Inflammatory macrophage treated with lipopolysaccharide for 4 hours (primary cell): ENCODE measurements at regions not wholly inside any gene's neighbourhood (a gene's known extent, or its start where the extent isn't known, plus 50 kb on each side); places are given as distances from the start of the nearest gene placed in this dataset.

Source experiments
- DNase-seq: peaks from one replicate; pipeline ENCODE4 v3.0.0-alpha.2; 2020

- DNase-seq: no peak
Measured at GRCh38 chr1:55420929-55421716, 206.0 kb upstream of the USP24 start.

DNA sequence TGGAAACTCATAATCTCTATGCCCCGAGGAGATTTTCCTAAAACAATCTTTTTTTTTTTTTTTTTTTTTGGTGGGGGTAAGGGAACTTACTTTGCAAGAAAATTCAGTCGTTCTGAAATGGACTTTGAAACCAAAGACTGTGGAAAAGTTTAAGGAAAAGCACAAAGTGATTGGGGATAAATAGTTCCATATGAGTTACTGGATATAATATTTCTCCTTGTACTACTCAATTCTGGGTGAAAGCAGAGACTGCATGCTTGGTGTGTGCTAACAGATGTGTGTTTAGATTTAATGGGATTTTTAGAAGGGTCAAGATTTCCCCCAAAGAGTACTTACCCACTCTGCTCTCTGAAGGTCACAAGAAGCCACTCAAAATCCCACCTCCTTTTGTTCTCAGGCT, 204.9 kb upstream of the USP24 start:
- DNase-seq: no peak

- DNase-seq: no peak
Measured at GRCh38 chr1:55418208-55419000, 203.2 kb upstream of the USP24 start.

GRCh38 chr1:55416164-55416842, 201.1 kb upstream of the USP24 start:
- DNase-seq: no peak

DNA sequence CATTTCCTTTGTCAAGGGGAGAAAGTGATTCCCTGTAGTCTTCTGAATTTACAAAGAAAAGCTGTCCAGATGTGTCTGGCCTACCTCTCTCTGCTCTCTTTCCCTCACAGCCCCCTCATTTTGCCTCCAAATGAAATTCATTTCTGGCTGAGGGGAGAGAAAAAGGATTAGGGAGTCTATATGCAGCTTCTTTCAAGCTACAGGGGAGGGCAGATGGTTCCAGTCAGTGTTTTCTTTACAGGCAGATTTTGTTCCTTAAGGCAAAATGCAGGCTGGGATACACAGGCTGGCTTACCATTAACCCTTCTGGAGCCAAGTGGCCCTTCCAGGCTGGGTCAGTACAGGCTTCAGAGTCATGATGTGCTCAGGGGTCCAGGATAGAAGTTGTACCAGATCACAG, 198.1 kb upstream of the USP24 start:
- DNase-seq: no peak

DNA sequence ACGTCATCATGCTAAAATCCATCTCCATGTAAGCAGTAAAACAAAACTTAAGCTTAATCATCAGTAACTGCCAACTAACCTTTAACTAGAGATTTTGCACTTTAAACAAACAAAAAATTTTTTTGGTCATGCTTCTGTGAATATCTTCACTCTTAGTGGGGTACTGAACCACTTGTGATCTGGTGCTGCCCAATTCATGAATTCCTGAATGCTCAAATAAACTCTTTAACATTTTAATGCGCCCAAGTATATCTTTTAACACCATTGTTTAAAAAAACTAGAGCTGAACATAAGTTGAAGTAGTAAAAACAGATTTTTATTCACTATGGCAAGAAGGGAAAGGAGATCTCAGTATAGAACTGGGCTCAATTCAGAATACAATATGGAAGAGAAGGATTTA, 196.9 kb upstream of the USP24 start:
- no peak for DNase-seq

GRCh38 chr1:55402671-55403464, 187.7 kb upstream of the USP24 start:
- DNase-seq: no peak

GRCh38 chr1:55402142-55402541, 187.0 kb upstream of the USP24 start:
- no peak for DNase-seq

DNA sequence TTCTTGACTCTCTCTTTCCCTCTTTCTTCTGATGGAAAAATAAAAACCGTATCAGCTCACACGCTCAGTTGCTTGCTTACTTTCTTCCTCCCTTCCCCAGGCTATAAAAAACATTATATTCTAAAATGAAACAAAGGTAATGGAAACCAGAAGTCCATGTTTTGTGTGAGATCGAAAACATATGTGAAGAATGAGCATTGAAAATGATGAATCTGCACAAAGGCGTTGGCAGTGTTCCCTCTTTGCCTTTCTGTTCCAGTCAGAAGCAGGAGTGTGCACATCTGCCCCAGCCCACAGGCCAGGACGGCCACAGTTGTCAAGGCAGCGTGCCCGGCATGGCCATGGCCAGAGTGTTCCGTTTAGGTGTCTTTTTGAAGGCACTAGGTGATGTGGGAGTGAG, 185.3 kb upstream of the USP24 start:
- no peak for DNase-seq

DNA sequence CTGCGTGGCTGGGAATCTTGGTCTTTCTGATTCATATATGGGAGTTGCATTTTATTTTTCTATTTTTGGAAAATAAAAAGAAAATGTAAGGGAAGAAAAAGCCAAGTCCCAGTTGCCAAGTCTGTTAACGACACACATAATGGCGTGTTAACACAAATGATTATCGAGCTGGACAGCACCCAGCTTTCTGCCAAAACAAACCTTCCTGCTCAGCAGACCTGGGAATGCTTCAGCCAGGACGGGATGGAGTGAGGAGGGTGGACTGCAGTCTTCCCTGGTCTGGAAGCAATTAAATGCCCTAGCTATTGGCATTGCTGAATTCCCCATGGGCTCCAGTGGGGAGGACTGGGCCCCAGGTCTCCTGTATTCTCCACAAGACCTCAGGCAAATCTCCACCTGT, 184.2 kb upstream of the USP24 start:
- no peak for DNase-seq

DNA sequence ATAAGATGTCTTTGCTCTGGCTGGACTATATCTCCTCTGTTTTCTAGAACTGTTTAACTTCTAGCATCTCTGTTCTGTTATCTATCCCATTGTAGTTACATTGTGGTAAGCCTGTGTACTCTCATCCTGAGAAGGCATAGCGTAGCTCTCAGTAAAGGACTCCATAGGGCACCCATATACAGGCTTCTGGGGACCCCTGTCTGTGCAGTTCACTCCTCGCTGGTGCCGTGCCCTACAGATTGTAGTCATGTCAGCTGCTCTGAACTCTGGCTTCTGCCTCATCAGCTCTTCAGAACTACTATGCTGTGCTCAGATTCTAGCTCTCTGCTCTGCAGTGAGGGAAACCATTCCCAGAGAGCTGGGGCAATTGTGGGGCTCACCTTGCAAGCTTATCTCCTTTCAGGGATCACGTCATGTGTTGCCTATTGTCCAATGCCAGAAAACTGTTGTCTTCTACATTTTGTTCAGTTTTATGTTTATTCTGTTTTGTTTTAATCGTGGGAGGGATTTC, 181.3 kb upstream of the USP24 start:
- no peak for DNase-seq

DNA sequence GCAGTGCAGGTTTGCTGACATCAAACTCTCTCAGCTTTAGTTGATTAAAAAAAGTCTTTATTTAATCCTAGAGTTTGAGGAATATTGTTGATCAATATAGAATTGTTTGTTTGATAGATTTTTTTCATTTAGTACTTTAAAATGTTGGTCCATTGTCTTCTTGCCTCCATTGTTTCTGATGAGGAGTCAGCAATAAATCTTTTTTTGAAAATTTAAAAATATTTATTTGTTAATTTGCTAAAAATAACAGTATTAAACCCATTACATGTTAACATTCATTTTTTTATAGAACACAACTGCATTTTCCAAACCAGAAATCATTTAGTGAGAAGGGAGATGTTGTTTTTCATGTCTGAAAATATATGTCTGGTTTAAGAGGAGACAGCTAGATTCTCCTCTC, 173.8 kb upstream of the USP24 start:
- DNase-seq: no peak

DNA sequence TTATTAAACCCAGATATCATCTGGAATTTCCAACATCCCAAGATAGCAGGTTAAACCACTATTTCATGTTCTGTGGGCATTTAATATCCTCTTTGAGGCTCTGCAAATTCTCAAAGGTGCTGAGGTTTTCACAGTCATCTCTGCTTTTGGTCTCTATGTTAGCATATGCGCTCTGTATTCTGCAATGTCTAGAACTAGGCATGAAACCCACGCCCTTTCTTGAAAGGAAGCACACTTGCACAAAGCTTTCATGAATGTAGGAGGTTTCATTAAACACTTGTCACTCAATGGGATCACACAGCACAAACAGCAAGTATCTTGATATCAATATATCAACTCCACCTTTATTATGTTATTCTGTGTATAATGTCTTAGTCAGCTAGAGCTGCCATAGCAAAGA, 172.0 kb upstream of the USP24 start:
- DNase-seq: no peak

DNA sequence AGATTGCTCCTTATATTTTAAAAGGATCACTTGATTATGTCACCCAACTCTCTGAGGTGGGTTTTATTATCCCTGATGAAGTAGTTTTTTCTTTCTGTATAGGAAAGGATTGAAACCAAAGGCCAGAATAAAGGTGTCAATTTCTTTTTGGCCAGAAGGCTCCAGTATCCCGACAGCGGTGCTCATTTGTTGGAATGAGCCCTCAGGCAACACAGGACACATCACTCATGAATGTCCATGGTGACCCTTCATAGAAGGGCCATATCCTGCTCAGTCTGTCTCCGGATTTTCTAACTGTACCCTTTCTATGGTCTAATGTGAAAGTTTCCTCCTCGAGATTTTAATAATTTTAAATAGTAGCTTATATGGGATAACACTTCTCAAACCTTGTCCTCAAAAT, 171.3 kb upstream of the USP24 start:
- no peak for DNase-seq

DNA sequence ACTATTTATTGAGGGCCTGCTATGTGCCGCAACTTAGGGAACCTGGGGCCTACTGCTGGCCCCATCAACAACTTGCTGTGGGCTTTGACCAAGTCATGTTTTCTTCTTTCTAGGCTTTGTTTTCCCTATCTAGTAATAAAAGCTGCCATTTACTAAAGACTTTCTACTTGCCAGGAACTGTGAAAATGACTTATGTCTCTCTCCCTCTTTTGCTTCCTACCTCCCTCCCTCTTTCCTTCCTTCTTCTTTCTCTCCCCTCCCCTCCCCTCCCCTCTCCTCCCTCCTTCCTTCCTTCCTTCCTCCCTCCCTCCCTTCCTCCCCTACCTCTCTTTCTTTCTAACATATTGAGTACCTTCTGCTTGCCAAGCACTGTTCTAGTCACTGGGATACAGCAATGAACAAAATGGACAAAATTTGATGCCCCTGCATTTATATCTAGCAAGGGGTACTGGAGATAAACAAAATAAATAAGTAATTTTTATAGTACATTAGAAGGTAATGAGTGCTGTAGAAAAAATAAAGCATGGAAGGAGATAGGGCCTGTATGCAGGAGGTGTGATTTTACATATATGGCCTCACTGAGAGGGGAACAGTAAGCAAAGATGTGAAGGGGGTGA, 170.3 kb upstream of the USP24 start:
- DNase-seq: no peak

- DNase-seq: no peak
Measured at GRCh38 chr1:55384637-55385036, 169.5 kb upstream of the USP24 start.

DNA sequence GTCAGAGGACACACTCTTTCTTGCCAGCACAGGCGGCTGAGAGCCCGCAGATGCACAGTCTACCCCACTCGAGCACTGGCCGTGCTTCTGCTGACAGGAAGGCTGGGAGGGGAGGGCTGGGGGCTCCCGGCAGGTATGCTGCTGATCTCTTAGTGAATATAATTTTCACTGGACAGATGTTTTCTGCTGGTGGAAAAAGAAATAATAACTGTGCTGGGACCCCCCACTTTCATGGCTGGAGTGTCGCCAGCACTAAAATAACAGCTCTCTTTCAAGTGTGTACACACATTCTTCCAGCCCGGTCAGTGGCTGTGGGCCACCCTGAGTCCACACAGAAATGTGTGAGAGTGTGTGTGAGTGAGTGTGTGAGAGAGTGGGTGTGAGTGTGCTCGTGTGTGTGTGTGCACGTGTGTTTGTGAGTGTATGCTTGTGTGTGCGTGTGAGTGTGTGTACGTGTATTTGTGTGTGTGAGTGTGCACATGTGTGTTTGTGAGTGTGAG, 167.7 kb upstream of the USP24 start:
- DNase-seq: no peak

DNA sequence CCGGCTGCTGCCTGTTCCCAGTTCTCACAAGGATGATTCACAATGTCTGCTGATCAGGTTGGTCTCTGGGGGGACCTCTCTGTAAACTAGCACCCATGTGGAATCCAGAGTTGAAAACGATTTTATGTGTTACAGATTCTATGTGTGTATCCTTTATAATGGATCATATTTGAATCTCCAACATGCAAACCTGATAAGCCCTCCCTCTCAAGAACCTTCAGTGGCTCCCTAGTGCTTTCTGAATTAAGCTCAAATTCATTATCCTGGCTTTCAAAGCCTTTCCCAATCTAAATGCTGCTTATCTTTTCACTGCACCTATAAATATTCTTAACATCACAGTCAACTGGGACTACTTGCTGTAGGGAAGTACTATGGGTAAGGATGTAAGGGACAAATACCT, 166.8 kb upstream of the USP24 start:
- DNase-seq: no peak

DNA sequence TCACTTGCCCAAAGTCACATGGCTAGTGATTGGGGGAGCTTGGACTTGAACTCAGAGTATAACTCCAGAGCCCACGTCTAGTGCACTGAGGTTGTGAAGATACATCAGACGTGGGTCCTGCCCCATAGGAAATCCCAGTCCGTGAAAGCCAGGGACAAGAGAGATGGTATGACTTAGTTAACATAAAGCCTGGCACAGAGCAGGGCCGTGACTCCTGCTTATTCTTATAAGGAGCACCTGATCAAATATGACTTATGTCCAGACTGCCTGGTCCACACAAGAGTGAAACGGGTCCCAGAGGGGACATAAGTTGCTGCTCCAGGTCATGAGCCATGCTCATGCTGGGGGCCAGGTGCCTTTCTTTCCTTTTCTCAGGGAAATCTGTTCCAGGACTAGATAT, 166.3 kb upstream of the USP24 start:
- DNase-seq: no peak

DNA sequence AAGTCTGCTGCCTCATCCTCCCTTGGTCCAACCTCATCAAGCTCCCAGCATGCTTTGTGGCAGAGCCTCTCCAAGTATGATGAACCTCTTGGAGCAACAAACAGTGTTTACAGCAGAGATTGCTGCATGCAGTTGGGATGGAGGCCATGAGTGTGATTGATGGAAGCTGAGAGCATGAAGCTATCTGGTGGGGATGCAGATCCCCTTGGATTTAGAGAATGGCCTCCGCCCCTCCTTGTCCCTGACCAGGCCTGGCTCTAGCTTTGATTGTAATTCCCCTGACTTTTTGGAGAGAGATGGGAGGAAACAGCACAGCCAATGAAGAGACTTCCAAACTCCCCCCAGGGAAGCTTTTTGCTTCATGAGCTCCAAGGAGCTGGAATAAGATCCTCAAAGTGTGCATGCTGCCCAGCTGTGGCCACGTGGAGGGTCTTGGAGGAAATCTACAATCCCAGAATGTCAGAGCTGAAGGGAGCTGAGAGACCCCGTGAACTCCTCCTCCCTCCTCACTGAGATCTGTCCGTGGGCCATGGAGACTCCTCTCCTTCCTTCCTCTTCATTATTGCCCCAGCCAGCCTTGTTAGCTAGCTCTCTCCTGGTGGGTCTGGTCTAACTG, 165.3 kb upstream of the USP24 start:
- no peak for DNase-seq

GRCh38 chr1:55378582-55378981, 163.4 kb upstream of the USP24 start:
- peak; percentile 8 for DNase-seq

GRCh38 chr1:55376897-55377296, 161.7 kb upstream of the USP24 start:
- DNase-seq: no peak
